ENCODE measurements at regions not wholly inside any gene's neighbourhood (a gene's known extent, or its start where the extent isn't known, plus 50 kb on each side); places are given as distances from the start of the nearest gene placed in this dataset.
"Not testable (repeated sequence)": the region's sequence is repeated elsewhere in the genome, so short reads cannot be mapped to it uniquely, and the experiment has no call there.

DNA sequence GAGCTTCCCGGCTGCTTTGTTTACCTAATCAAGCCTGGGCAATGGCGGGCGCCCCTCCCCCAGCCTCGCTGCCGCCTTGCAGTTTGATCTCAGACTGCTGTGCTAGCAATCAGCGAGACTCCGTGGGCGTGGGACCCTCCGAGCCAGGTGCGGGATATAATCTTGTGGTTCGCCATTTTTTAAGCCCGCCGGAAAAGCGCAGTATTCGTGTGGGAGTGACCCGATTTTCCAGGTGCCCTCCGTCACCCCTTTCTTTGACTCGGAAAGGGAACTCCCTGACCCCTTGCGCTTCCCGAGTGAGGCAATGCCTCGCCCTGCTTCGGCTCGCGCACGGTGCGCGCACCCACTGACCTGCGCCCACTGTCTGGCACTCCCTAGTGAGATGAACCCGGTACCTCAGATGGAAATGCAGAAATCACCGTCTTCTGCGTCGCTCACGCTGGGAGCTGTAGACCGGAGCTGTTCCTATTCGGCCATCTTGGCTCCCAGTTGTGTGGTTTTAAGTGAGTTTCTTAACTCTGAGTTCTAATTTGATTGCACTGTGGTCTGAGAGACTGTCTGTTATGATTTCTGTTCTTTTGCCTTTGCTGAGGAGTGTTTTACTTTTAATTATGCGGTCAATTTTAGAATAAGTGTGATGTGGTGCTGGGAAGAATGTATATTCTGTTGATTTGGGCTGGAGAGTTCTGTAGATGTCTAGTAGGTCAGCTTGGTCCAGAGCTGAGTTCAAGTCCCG is 71.9 kb downstream of the ADCYAP1 start:
- TF ChIP-seq, protein P1, sequence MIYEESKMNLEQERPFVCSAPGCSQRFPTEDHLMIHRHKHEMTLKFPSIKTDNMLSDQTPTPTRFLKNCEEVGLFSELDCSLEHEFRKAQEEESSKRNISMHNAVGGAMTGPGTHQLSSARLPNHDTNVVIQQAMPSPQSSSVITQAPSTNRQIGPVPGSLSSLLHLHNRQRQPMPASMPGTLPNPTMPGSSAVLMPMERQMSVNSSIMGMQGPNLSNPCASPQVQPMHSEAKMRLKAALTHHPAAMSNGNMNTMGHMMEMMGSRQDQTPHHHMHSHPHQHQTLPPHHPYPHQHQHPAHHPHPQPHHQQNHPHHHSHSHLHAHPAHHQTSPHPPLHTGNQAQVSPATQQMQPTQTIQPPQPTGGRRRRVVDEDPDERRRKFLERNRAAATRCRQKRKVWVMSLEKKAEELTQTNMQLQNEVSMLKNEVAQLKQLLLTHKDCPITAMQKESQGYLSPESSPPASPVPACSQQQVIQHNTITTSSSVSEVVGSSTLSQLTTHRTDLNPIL (CRISPR knock-in tag; IDR thresholded peaks at IDR 0.05; ENCODE audit: low read depth), result not testable (repeated sequence)
- TF ChIP-seq, protein P2, sequence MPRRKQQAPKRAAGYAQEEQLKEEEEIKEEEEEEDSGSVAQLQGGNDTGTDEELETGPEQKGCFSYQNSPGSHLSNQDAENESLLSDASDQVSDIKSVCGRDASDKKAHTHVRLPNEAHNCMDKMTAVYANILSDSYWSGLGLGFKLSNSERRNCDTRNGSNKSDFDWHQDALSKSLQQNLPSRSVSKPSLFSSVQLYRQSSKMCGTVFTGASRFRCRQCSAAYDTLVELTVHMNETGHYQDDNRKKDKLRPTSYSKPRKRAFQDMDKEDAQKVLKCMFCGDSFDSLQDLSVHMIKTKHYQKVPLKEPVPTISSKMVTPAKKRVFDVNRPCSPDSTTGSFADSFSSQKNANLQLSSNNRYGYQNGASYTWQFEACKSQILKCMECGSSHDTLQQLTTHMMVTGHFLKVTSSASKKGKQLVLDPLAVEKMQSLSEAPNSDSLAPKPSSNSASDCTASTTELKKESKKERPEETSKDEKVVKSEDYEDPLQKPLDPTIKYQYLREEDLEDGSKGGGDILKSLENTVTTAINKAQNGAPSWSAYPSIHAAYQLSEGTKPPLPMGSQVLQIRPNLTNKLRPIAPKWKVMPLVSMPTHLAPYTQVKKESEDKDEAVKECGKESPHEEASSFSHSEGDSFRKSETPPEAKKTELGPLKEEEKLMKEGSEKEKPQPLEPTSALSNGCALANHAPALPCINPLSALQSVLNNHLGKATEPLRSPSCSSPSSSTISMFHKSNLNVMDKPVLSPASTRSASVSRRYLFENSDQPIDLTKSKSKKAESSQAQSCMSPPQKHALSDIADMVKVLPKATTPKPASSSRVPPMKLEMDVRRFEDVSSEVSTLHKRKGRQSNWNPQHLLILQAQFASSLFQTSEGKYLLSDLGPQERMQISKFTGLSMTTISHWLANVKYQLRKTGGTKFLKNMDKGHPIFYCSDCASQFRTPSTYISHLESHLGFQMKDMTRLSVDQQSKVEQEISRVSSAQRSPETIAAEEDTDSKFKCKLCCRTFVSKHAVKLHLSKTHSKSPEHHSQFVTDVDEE (CRISPR knock-in tag; IDR thresholded peaks at IDR 0.05), result not testable (repeated sequence)

All from SK-N-SH treated with all-trans-retinoic acid at 6 μM for 48 hours (cell line).